ENCODE measurements at regions not wholly inside any gene's neighbourhood (a gene's known extent, or its start where the extent isn't known, plus 50 kb on each side); places are given as distances from the start of the nearest gene placed in this dataset.

DNA sequence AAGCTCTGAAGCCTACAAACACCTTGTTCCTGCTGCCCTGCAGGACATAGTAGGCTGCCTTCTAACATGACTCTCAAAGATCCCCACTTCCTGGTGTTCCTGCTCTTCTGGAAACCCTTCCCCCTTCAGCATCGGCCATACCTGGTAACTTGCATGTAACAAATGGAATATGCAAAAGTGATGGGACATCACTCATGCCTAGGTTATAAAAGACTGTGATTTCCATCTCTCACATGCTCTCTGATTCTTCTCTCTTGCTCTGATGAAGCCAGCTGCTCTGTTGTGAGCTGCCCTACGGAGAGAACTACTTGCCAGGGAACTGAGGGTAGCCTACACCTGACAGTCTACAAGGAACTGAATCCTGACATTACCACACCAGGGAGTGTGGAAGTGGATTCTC lies 72.9 kb upstream of the IRX6 start:
- TF ChIP-seq GATA3 (IDR thresholded peaks at IDR 0.05; ENCODE audit: low read depth, low read length): no peak
- no peak for TF ChIP-seq GATA2 (IDR thresholded peaks at IDR 0.05; ENCODE audit: low read depth, low read length)

Measured in SH-SY5Y (cell line).